Stimulated activated naive B cell treated with anti-CD40 and anti-IgM and Interleukin-4, amounts not matched to agents 10 μg/mL and 1 μg/mL and 100 μg/mL, for 72 hours (primary cell): ENCODE measurements at regions not wholly inside any gene's neighbourhood (a gene's known extent, or its start where the extent isn't known, plus 50 kb on each side); places are given as distances from the start of the nearest gene placed in this dataset.

ENCODE experiments used
- ATAC-seq, 2 donors: fragments of 150-1000 bp; cut with Tn5 transposase; replicated peaks; 2 replicates each; pipeline ENCODE4 v1.10.0; 2021; ENCODE audit warnings: moderate library complexity in 1 of 2
- DNase-seq: peaks from one replicate; pipeline ENCODE4 v3.0.0; 2021
- H3K27ac Mint-ChIP-seq: one replicate; pipeline ENCODE4 v1.8.0; 2022; ENCODE audit warnings: mild to moderate bottlenecking, mixed read lengths
- H3K27me3 Mint-ChIP-seq, 2 donors: one replicate each; pipeline ENCODE4 v1.8.0; 2022; ENCODE audit warnings: mixed read lengths in 2 of 2
- H3K36me3 Mint-ChIP-seq, 2 donors: one replicate each; pipeline ENCODE4 v1.8.0; 2022; ENCODE audit warnings: mixed read lengths in 2 of 2, mild to moderate bottlenecking in 1 of 2
- H3K4me1 Mint-ChIP-seq, 2 donors: one replicate each; pipeline ENCODE4 v1.8.0; 2022; ENCODE audit warnings: mixed read lengths in 2 of 2, mild to moderate bottlenecking in 1 of 2
- H3K4me3 Mint-ChIP-seq, 2 donors: one replicate each; pipeline ENCODE4 v1.8.0; 2022; ENCODE audit warnings: mild to moderate bottlenecking in 2 of 2, mixed read lengths in 2 of 2, moderate library complexity in 1 of 2
- H3K9me3 Mint-ChIP-seq, 2 donors: one replicate each; pipeline ENCODE4 v1.8.0; 2022; ENCODE audit warnings: mixed read lengths in 2 of 2, mild to moderate bottlenecking in 1 of 2

GRCh38 chr6:74826263-74826662 lies 379.6 kb downstream of the COL12A1 start:
- H3K9me3 Mint-ChIP-seq, result peaks cover 3 to 6% of the 10 kb centered on the region in 2 donors

GRCh38 chr6:74814440-74814839 lies 391.4 kb downstream of the COL12A1 start:
- Mint-ChIP-seq H3K4me1 (no peaks in the 10 kb centered on the region), H3K4me3 (no peak overlapping the region), H3K27me3 (no peaks in the 10 kb centered on the region), H3K9me3 (peaks cover 16 to 19% of the 10 kb centered on the region in 2 donors), H3K27ac (no peak overlapping the region), H3K36me3 (no peaks in the 10 kb centered on the region)
- peak in 1 of 2 donors; percentile 21 for ATAC-seq
- DNase-seq, result no peak

More at GRCh38 chr6:74826263-74826662, 379.6 kb downstream of the COL12A1 start:
- Mint-ChIP-seq H3K4me3 (no peak overlapping the region), H3K27me3 (no peaks in the 10 kb centered on the region), H3K4me1 (no peaks in the 10 kb centered on the region), H3K27ac (no peak overlapping the region), H3K36me3 (no peaks in the 10 kb centered on the region)
- DNase-seq, result no peak
- ATAC-seq, result no peak

DNA sequence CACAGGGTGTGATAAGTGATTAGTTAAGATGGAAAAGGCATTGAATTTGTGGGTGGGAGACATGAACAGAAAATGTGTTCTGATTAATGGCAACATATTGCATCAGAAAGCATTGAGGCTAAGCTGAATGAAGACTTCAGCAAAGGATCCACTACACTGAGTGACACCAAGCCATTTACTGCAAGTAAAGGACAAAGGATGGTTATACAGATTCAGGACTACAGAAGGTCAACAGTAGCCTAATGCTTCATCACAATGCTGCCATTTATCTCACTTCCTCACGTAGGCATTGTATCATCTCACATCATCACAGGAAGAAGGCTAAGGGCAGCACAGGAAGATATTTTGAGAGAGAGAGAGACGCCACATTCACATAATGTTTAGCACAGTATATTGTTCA lies 398.2 kb downstream of the COL12A1 start:
- no peaks in the 10 kb centered on the region for H3K36me3 Mint-ChIP-seq

GRCh38 chr6:74805916-74806696 lies 399.7 kb downstream of the COL12A1 start:
- H3K27me3 Mint-ChIP-seq, result no peaks in the 10 kb centered on the region
- no peak for ATAC-seq
- no peak for DNase-seq
- H3K27ac Mint-ChIP-seq, result no peak overlapping the region
- peaks cover 3 to 5% of the 10 kb centered on the region in 2 donors for H3K9me3 Mint-ChIP-seq
- H3K4me3 Mint-ChIP-seq, result no peak overlapping the region
- H3K36me3 Mint-ChIP-seq, result no peaks in the 10 kb centered on the region
- no peaks in the 10 kb centered on the region for H3K4me1 Mint-ChIP-seq

More for the DNA sequence above, 398.2 kb downstream of the COL12A1 start:
- DNase-seq (no peak), ATAC-seq (no peak)
- Mint-ChIP-seq H3K27ac (no peak overlapping the region), H3K27me3 (no peaks in the 10 kb centered on the region), H3K9me3 (peaks cover 0 to 2% of the 10 kb centered on the region in 2 donors), H3K4me1 (no peaks in the 10 kb centered on the region), H3K4me3 (no peak overlapping the region)

- DNase-seq, result no peak
- Mint-ChIP-seq H3K4me1 (no peaks in the 10 kb centered on the region), H3K9me3 (peaks cover 19 to 27% of the 10 kb centered on the region in 2 donors), H3K36me3 (peaks cover 0 to 3% of the 10 kb centered on the region in 2 donors), H3K27ac (no peak overlapping the region), H3K27me3 (no peaks in the 10 kb centered on the region), H3K4me3 (no peak overlapping the region)
- ATAC-seq, result no peak
Observed at GRCh38 chr6:74798302-74798701, 407.6 kb downstream of the COL12A1 start.

GRCh38 chr6:74785236-74785635 lies 420.6 kb downstream of the COL12A1 start:
- H3K9me3 Mint-ChIP-seq, result peaks cover 0 to 2% of the 10 kb centered on the region in 2 donors

GRCh38 chr6:74782346-74782745 lies 423.5 kb downstream of the COL12A1 start:
- no peaks in the 10 kb centered on the region for H3K4me1 Mint-ChIP-seq
- peaks cover 0 to 2% of the 10 kb centered on the region in 2 donors for H3K9me3 Mint-ChIP-seq
- no peak overlapping the region for H3K4me3 Mint-ChIP-seq
- H3K27ac Mint-ChIP-seq, result no peak overlapping the region
- no peak for DNase-seq
- ATAC-seq, result no peak
- H3K27me3 Mint-ChIP-seq, result no peaks in the 10 kb centered on the region
- H3K36me3 Mint-ChIP-seq, result no peaks in the 10 kb centered on the region

More at GRCh38 chr6:74785236-74785635, 420.6 kb downstream of the COL12A1 start:
- DNase-seq (no peak), ATAC-seq (no peak)
- Mint-ChIP-seq H3K4me1 (no peaks in the 10 kb centered on the region), H3K27ac (no peak overlapping the region), H3K27me3 (no peaks in the 10 kb centered on the region), H3K36me3 (no peaks in the 10 kb centered on the region), H3K4me3 (no peak overlapping the region)

DNA sequence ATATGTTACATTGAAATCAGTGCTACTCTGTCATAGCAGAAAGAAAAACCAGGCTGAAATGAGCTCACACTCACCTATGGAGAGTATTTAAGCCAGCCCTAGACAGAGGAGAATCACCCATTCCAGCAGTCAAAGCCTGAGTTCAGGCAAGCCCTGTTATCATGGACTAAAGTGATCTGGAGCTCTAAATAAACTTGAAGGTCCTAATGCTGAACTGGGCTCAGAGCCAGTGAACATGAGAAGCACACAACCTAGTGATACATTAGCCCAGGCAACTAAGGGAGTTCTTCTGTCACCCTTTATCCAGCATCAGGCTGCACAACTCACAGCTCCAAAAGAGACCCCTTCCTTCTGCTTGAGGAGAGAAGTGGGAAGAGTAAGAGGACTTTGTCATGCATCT lies 425.0 kb downstream of the COL12A1 start:
- ATAC-seq, result no peak
- Mint-ChIP-seq H3K27ac (no peak overlapping the region), H3K4me1 (no peaks in the 10 kb centered on the region)

GRCh38 chr6:74768738-74769137 lies 437.1 kb downstream of the COL12A1 start:
- no peaks in the 10 kb centered on the region for H3K9me3 Mint-ChIP-seq
- H3K27me3 Mint-ChIP-seq, result no peaks in the 10 kb centered on the region
- H3K4me1 Mint-ChIP-seq, result no peaks in the 10 kb centered on the region
- H3K4me3 Mint-ChIP-seq, result no peak overlapping the region
- H3K27ac Mint-ChIP-seq, result no peak overlapping the region
- ATAC-seq (no peak), DNase-seq (no peak)
- no peaks in the 10 kb centered on the region for H3K36me3 Mint-ChIP-seq

More for the DNA sequence above, 425.0 kb downstream of the COL12A1 start:
- Mint-ChIP-seq H3K4me3 (no peak overlapping the region), H3K9me3 (peaks cover 0 to 2% of the 10 kb centered on the region in 2 donors), H3K36me3 (no peaks in the 10 kb centered on the region), H3K27me3 (no peaks in the 10 kb centered on the region)
- no peak for DNase-seq

GRCh38 chr6:74768120-74768519 lies 437.7 kb downstream of the COL12A1 start:
- H3K36me3 Mint-ChIP-seq, result no peaks in the 10 kb centered on the region
- no peaks in the 10 kb centered on the region for H3K27me3 Mint-ChIP-seq
- H3K4me3 Mint-ChIP-seq, result no peak overlapping the region
- no peak for ATAC-seq
- no peak for DNase-seq
- no peaks in the 10 kb centered on the region for H3K9me3 Mint-ChIP-seq
- H3K27ac Mint-ChIP-seq, result no peak overlapping the region
- H3K4me1 Mint-ChIP-seq, result no peaks in the 10 kb centered on the region

DNA sequence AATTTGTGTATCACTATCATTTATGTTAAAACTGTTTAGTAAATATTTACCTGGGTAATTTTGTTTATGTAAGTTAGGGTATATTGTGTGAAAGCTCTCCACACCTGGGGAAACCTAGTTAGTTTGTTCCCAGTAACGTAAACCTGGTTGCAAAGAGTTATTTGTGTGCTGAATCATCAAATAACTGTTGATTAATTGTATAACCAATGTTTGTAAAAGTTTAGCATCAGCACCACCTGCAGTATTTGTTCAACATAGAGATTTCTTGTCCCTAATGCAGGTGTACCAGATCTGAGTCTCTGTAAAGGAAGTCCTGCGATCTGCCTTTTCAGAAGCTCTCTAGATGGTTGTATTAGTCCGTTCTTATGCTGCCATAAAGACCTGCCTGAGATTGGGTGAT lies 440.4 kb downstream of the COL12A1 start:
- no peaks in the 10 kb centered on the region for H3K4me1 Mint-ChIP-seq
- DNase-seq, result no peak
- ATAC-seq, result no peak
- H3K27me3 Mint-ChIP-seq, result no peaks in the 10 kb centered on the region
- no peaks in the 10 kb centered on the region for H3K36me3 Mint-ChIP-seq
- H3K9me3 Mint-ChIP-seq, result no peaks in the 10 kb centered on the region
- no peak overlapping the region for H3K27ac Mint-ChIP-seq
- no peak overlapping the region for H3K4me3 Mint-ChIP-seq

GRCh38 chr6:74764486-74764885 lies 441.4 kb downstream of the COL12A1 start:
- no peak for DNase-seq
- no peak overlapping the region for H3K4me3 Mint-ChIP-seq
- H3K36me3 Mint-ChIP-seq, result no peaks in the 10 kb centered on the region
- no peaks in the 10 kb centered on the region for H3K27me3 Mint-ChIP-seq
- no peaks in the 10 kb centered on the region for H3K9me3 Mint-ChIP-seq
- H3K4me1 Mint-ChIP-seq, result no peaks in the 10 kb centered on the region
- ATAC-seq, result no peak
- no peak overlapping the region for H3K27ac Mint-ChIP-seq

- Mint-ChIP-seq H3K36me3 (no peaks in the 10 kb centered on the region), H3K4me3 (no peak overlapping the region), H3K4me1 (no peaks in the 10 kb centered on the region), H3K27me3 (no peaks in the 10 kb centered on the region), H3K9me3 (no peaks in the 10 kb centered on the region), H3K27ac (no peak overlapping the region)
- DNase-seq, result no peak
- no peak for ATAC-seq
Observed at GRCh38 chr6:74762841-74763240, 443.0 kb downstream of the COL12A1 start.

- no peaks in the 10 kb centered on the region for H3K9me3 Mint-ChIP-seq
- H3K27me3 Mint-ChIP-seq, result no peaks in the 10 kb centered on the region
- no peak overlapping the region for H3K27ac Mint-ChIP-seq
- DNase-seq (no peak), ATAC-seq (no peak)
- no peaks in the 10 kb centered on the region for H3K4me1 Mint-ChIP-seq
- no peaks in the 10 kb centered on the region for H3K36me3 Mint-ChIP-seq
- no peak overlapping the region for H3K4me3 Mint-ChIP-seq
Observed at GRCh38 chr6:74757813-74758212, 448.0 kb downstream of the COL12A1 start.

- Mint-ChIP-seq H3K4me3 (no peak overlapping the region), H3K9me3 (no peaks in the 10 kb centered on the region), H3K36me3 (no peaks in the 10 kb centered on the region), H3K27me3 (no peaks in the 10 kb centered on the region), H3K4me1 (no peaks in the 10 kb centered on the region), H3K27ac (no peak overlapping the region)
- ATAC-seq, result no peak
- no peak for DNase-seq
Observed at GRCh38 chr6:74756923-74757322, 448.9 kb downstream of the COL12A1 start.
